Stimulated activated CD8-positive, alpha-beta memory T cell treated with anti-CD3 and anti-CD28 coated beads, Interleukin-7, amount 100 ng/mL, for 4 hours (primary cell): ENCODE measurements at regions not wholly inside any gene's neighbourhood (a gene's known extent, or its start where the extent isn't known, plus 50 kb on each side); places are given as distances from the start of the nearest gene placed in this dataset.

ENCODE experiments used
- DNase-seq, 2 donors: peaks; one replicate each; pipeline ENCODE4 v3.0.0-alpha.2; 2020; ENCODE audit warnings: low read depth in 2 of 2

DNA sequence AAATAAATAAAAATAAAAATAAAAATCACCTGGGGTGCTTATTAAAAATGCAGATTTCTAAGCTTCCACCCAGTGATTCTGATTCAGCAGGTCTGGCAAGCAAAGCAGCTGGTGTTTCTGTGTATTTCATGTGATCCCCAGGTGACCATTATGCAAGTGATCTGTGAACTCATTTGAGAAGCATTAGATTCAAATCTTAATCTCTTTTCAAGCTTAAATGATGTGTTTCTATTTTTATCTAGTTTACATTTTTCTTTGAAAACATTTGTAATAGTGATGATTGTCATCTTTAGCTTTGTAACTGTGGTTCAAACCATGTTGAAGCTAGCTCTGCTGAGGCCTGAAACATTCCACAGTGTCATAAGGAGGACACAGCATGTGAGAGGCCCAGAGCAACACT lies 804.8 kb upstream of the ZNF608 start:
- no peak for DNase-seq

DNA sequence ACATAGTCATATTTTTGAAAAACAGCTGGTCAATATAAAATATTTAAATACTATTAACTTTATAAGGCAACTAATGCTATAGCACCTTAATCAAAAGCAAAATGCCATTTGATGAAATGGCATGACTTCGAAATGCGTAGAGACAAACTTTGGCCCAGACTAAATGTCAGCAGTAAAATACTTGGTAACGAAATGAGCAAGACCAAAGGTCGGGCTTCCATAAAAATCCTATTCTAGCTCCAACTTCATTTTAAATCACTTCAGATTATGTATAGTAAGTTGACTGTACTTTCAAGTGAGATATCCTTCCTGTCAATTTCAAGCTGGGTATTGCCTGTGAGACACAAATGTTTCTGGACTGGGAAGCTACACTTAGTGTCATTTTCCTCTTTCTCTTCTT lies 805.4 kb upstream of the ZNF608 start:
- DNase-seq: no peak

- no peak for DNase-seq
Observed at GRCh38 chr5:125552486-125552885, 806.0 kb upstream of the ZNF608 start.

GRCh38 chr5:125554355-125554754 lies 807.9 kb upstream of the ZNF608 start:
- no peak for DNase-seq

GRCh38 chr5:125555591-125555990 lies 809.2 kb upstream of the ZNF608 start:
- no peak for DNase-seq

GRCh38 chr5:125558016-125558415 lies 811.6 kb upstream of the ZNF608 start:
- no peak for DNase-seq

DNA sequence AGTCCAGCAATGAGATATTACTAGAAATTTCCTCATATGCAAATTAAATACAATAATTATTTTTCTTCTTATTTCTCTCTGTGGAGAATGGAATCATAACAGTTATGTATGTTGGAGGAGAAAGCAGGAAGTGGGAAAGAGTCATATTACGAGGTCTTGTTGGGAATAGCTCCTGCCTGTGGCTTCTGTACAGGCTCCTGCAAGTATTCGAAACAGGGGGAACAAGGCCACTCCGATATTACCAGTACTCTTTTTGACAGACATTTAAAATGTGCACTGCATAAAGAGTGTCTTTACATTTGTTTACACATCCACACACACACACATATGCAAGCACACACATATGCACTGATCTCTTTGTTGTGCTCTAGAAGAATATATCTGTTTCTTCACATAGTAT lies 812.0 kb upstream of the ZNF608 start:
- DNase-seq: no peak

- DNase-seq: no peak
Observed at GRCh38 chr5:125559296-125559695, 812.9 kb upstream of the ZNF608 start.

DNA sequence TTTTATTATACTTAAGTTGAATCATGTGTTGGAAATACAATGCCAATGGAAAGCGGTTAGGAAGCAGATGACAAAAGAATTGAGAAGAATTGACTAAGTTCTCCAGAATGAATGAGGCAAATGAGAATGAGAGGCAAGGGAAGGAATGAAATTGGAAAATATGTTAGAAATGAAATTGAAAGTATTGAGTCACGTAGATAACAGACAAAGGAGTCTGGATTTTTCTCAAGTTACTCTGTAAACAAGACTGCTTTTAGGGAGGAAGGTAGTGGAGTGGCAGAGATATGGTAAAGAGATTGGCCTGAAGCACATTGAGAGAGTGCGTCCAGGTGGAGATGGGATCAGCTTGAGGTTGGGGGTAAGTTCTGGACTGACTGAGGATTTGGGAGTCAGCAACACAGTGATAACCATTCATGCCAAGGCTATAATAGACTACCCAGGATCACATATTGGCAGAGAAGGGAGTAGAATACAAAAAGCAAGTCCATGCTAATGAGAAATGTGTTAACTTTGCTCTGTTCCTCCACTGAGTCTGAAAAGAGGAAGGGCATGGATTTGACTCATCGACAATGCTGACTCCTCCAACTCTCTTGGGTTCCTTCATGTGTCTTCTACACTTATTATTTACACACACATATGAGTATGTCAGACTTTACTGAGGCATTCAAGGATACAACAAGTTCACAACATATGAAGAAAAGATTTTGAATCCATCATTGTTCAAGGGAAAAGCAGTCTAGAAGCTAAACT lies 814.2 kb upstream of the ZNF608 start:
- no peak for DNase-seq

- no peak for DNase-seq
Observed at GRCh38 chr5:125564317-125564975, 818.0 kb upstream of the ZNF608 start.

DNA sequence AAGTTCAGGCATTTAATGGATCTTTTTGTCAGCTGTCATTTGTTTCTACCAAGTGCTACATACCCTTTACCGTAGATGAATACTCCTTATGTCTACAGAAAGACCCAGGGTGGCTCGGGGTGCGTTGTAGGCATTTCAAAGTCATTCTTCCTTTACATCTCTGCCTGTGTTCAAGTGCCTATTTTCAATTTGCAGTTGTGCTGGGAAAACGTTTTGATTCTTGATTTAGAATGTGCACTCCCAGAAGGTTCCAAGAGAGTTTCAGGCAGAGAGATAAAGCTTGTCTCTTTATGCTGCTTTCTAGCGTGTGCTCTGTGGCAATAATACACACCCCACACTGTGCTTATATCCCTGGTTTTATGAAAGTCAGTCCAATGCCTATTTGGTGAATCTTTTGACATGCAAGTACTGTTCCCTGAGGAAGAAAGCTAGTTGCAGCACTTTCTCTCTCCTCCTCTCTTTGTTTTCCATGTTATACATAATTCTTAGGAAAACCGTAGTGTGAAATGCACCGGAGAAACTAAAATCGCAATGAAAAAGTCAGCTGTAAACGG lies 828.1 kb upstream of the ZNF608 start:
- no peak for DNase-seq

DNA sequence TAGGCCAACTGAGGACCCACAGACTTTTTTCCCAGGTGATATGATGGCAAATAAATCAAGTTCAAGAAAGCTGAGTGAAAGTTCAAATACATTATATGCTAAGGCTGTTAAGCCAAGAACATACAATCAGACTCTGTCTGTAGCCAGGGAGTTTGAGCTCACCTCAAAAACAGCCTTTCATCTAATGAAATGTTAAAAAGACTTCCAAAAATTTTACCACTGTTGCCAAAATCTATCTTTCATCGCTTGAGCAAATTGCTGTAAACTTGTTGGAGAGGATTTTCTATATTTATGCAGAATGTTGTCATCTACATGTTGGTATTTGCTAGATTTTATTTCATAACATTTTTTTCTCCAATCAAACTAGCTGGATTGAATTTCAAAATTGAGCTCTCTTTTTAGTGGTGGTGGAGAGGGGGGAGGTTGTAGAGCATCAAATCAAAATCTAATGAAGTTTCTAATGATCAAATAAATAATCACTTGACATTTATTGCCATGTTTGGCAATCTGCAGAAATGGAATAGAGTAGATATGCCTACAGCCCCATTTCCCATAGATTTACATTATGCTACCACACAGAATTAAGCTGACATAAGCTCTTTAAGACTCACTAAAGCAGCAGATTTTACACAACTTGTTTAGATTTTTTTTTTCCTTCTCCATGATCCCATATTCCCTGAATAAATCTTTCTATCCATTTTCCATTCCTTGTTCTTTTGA lies 828.9 kb upstream of the ZNF608 start:
- DNase-seq: no peak

GRCh38 chr5:125575891-125576505 lies 829.6 kb upstream of the ZNF608 start:
- no peak for DNase-seq

GRCh38 chr5:125576822-125577221 lies 830.4 kb upstream of the ZNF608 start:
- no peak for DNase-seq

DNA sequence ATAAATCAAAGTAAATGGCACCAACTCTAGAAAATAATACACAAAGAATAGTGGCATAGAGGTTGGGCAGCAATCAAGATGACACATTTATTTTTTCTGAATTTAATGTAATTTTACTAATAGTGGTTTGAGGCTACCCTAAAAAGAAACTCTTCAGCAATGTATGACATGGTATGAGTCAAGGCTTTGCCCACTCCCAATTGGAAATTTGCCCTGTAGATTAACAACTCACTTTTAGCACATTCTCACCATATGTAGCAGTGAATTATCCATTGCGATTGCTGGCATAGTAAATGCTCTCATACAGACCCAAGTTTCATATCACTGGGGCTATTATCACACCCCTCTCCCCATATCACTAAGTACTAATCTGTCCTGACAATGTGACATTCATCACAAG lies 832.1 kb upstream of the ZNF608 start:
- no peak for DNase-seq

DNA sequence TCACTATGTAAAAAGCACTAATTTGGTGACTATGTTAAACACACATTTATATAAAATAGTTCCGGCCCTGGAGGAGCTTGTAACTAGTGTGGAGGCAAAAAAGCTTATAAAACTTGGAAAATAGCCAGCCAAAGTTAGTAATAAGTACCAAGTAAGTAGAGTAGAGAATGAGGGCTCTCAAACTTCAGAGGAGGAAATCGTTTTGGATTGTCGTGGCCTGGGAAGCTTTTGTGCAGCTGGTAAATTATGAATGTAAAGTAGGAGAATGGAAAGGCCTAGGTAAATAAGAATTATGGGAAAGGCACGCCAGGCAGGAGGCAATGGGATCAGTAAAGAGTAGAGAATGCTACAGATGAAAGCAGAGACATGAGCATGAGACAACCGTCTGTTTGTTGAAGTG lies 832.7 kb upstream of the ZNF608 start:
- no peak for DNase-seq

- no peak for DNase-seq
Observed at GRCh38 chr5:125581311-125581710, 834.9 kb upstream of the ZNF608 start.

DNA sequence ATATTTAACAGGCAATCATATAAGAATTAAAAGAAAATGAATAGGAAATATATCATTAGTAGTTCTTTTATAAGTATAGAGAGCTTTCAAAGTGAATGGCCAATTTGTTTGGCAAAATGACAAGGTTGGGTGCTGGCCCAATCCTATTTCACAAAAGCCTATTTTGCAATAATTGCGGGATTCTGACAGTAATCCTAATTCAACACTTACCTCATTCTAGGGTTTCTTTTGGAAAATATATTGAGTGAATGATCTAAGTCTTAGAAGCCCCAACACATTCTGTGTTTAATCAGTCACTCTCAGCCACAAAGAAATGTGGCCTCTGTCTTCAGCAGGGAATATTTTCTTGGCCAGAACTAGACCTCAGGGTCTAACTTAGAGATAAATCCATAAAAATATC lies 835.9 kb upstream of the ZNF608 start:
- DNase-seq: no peak

- no peak for DNase-seq
Observed at GRCh38 chr5:125583321-125584139, 837.1 kb upstream of the ZNF608 start.

DNA sequence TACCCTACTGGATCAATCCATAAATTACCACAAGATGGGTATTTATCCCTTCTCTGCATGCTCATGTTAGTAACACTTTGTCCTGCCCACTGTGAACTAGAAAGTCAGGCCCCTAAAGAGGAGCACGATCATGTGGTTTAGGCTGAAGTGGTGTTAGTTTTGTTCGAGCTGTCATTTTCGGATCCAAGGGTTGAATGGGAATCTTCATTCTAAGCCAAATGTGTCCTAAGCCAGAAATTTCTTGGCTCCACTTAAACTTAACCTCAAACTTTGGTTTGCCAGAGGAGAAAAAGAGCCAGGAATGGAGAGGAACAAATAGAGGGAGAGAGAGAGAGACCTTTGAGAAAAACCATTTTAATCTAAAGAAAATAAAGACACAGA lies 837.7 kb upstream of the ZNF608 start:
- DNase-seq: no peak

DNA sequence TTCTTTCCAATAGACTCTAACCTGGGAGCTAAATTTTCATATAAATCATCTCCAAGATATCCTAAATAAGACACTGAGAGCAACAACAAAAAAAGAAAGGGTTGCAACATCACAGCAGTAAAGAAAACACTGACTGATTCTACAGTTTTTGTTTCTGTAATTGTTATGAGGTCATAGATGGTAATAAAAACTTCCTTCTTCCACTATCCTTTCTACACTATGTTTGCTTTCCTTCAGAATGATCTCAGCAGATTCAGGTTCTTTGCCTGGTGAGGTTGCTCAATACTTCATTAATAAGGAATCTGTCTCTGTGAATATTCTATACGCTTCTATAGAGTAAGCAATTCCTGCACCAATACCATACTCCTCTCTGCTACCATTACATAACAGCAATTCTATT lies 835.6 kb upstream of the GRAMD2B start:
- no peak for DNase-seq
